PC-9 (cell line): ENCODE measurements at regions not wholly inside any gene's neighbourhood (a gene's known extent, or its start where the extent isn't known, plus 50 kb on each side); places are given as distances from the start of the nearest gene placed in this dataset.

ENCODE experiments used
- BruUV-seq: library from RNA; stranded (reverse); fragments of 400-500 nt; replicated peaks from 2 replicates; lab custom pipeline; 2021; lab: Mats Ljungman, UMichigan
- CTCF ChIA-PET: fragments of 300-600 bp; sonication (Branson Sonifier 250); formaldehyde crosslinking; loops from one replicate; lab custom pipeline; 2022; ENCODE audit warnings: antibody characterized with exemption; lab: Charles Lee
- POLR2A ChIA-PET: fragments of 300-600 bp; sonication (Branson Sonifier 250); formaldehyde crosslinking; loops from one replicate; lab custom pipeline; 2022; ENCODE audit warnings: antibody characterized with exemption; ENCODE audit not compliant: unreplicated experiment; lab: Charles Lee
- DNase-seq, 2 experiments: peaks; one replicate each; pipeline versions ENCODE4 v3.0.0 to v3.0.0-alpha.2; 2015 to 2022; ENCODE audit warnings: mixed read lengths in 1 of 2
- H2AFZ ChIP-seq: fragments of 200-600 bp; sonication (generic); 2 replicates; pipeline ENCODE4 v1.8.1; 2017; ENCODE audit warnings: antibody characterized with exemption
- H3F3A ChIP-seq: fragments of 200-600 bp; sonication (generic); 2 replicates; pipeline ENCODE4 v1.8.1; 2017; ENCODE audit warnings: antibody characterized with exemption, mild to moderate bottlenecking, low read depth; ENCODE audit not compliant: insufficient read depth
- H3K27ac ChIP-seq: fragments of 200-600 bp; sonication (generic); 2 replicates; pipeline ENCODE4 v1.6.1; 2016; ENCODE audit warnings: mixed run types
- H3K27me3 ChIP-seq: fragments of 200-600 bp; sonication (generic); 2 replicates; pipeline ENCODE4 v1.6.1; 2016; ENCODE audit warnings: low read depth, mixed run types; ENCODE audit not compliant: insufficient read depth
- H3K36me3 ChIP-seq: fragments of 200-600 bp; sonication (generic); 2 replicates; pipeline ENCODE4 v1.6.1; 2016; ENCODE audit warnings: low read depth, mixed run types
- H3K4me1 ChIP-seq: fragments of 200-600 bp; sonication (generic); replicated peaks from 2 replicates; pipeline ENCODE4 v1.6.1; 2016; ENCODE audit warnings: mixed run types; ENCODE audit not compliant: insufficient read depth
- H3K4me2 ChIP-seq: fragments of 200-600 bp; sonication (generic); 2 replicates; pipeline ENCODE4 v1.6.1; 2017; ENCODE audit warnings: mixed run types
- H3K4me3 ChIP-seq: fragments of 200-600 bp; sonication (generic); 2 replicates; pipeline ENCODE4 v1.6.1; 2016; ENCODE audit warnings: mixed run types
- H3K79me2 ChIP-seq: fragments of 200-600 bp; sonication (generic); 2 replicates; pipeline ENCODE4 v1.6.1; 2017; ENCODE audit warnings: low read depth, mixed run types
- H3K9me2 ChIP-seq: fragments of 200-600 bp; sonication (generic); 2 replicates; pipeline ENCODE4 v1.8.1; 2017; ENCODE audit warnings: mild to moderate bottlenecking; ENCODE audit not compliant: insufficient read depth
- H3K9me3 ChIP-seq: fragments of 200-600 bp; sonication (generic); 2 replicates; pipeline ENCODE4 v1.8.1; 2016; ENCODE audit warnings: low read depth; ENCODE audit not compliant: insufficient read depth
- H4K20me1 ChIP-seq: fragments of 200-600 bp; sonication (generic); 2 replicates; pipeline ENCODE4 v1.8.1; 2017; ENCODE audit not compliant: insufficient read depth
- EZH2 ChIP-seq: fragments of 200-600 bp; sonication (generic); IDR thresholded peaks from 2 replicates; pipeline ENCODE4 v1.8.0; 2017; ENCODE audit warnings: antibody characterized with exemption, low read depth
- intact Hi-C: fragments of 100-400 bp; cut with micrococcal nuclease; formaldehyde crosslinking; loops from one replicate; pipeline ENCODE4 v1.10.0; 2022; ENCODE audit not compliant: unreplicated experiment
- TF ChIP-seq, protein P1 (sequence below): fragments of 200-600 bp; sonication (generic); conservative IDR thresholded peaks from 2 replicates; pipeline ENCODE4 v1.6.1; 2017; ENCODE audit warnings: mixed run types, antibody characterized with exemption, mild to moderate bottlenecking, moderate library complexity

DNA sequence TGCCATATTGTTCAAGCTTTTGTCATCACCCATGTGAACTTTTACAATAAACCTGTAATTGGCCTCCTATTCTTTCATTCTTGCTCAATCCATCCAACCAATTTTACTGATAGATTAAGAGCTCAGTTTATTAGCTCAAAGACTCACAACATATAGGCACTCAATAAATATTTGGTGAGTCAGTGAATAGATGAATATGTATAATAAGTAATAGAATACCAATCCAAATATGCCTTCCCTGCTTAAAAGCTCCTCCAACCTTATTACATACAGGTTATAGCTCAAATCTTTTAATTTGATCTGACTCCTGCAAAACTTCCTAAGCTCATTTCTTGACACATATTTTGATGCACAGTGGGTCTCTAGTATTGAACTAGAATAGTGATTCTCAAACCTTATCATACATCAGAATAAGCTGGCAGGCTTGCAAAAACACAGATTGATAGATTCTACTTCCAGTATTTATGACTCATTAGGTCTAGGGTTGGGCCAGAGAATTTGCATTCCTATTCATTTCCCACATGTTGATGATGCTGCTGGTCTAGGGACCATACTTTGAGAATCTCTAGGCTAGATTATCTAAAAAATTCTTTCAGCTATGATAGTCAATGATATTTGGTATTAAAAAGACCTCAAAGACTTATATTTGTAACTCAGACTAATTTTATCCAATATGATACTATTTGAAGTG lies 114.4 kb downstream of the PCTP start:
- no peak overlapping the region for H3K4me2 ChIP-seq
- no peaks in the 10 kb centered on the region for H3K9me3 ChIP-seq
- H2AFZ ChIP-seq: no peak overlapping the region
- H3K27me3 ChIP-seq: no peaks in the 10 kb centered on the region
- no peaks in the 10 kb centered on the region for H4K20me1 ChIP-seq
- DNase-seq: no peak
- no peaks in the 10 kb centered on the region for H3F3A ChIP-seq
- H3K4me1 ChIP-seq: no peaks in the 10 kb centered on the region
- POLR2A ChIA-PET: interaction anchor here (0.6 to 0.7 kb wide), 2 partner anchors 49 to 262 kb away, joined by 4 to 11 read pairs; no protein-coding TSS in a partner anchor
- no TSS peak for BruUV-seq
- H3K79me2 ChIP-seq: no peaks in the 10 kb centered on the region
- TF ChIP-seq, protein P1, sequence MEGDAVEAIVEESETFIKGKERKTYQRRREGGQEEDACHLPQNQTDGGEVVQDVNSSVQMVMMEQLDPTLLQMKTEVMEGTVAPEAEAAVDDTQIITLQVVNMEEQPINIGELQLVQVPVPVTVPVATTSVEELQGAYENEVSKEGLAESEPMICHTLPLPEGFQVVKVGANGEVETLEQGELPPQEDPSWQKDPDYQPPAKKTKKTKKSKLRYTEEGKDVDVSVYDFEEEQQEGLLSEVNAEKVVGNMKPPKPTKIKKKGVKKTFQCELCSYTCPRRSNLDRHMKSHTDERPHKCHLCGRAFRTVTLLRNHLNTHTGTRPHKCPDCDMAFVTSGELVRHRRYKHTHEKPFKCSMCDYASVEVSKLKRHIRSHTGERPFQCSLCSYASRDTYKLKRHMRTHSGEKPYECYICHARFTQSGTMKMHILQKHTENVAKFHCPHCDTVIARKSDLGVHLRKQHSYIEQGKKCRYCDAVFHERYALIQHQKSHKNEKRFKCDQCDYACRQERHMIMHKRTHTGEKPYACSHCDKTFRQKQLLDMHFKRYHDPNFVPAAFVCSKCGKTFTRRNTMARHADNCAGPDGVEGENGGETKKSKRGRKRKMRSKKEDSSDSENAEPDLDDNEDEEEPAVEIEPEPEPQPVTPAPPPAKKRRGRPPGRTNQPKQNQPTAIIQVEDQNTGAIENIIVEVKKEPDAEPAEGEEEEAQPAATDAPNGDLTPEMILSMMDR: no peak
- TF ChIP-seq EZH2: no peak
- intact Hi-C loops: no loop called here
- CTCF ChIA-PET: no interaction called here
- H3K9me2 ChIP-seq: no peaks in the 10 kb centered on the region
- no peak overlapping the region for H3K4me3 ChIP-seq
- no peak overlapping the region for H3K27ac ChIP-seq
- no peaks in the 10 kb centered on the region for H3K36me3 ChIP-seq

DNA sequence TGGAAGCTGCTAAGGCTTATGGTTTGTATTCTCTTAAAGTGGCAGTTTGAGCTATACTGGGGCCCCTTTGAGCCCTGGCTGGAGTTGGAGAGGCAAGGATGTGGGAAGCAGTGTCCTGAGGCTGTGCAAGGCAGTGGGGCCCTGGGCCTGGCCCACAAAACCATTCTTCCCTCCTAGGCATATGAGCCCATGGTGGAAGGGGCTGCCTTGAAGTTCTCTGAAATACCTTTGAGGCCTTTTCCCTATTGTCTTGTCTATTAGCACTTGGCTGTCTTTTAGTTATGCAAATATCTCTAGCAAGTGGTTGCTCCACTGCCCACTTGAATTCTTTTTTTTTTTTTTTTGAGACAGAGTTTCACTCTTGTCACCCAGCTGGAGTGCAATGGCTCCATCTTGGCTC lies 119.2 kb downstream of the PCTP start:
- Histone ChIP-seq H3K9me2 (no peaks in the 10 kb centered on the region), H3K27ac (no peak overlapping the region), H4K20me1 (no peaks in the 10 kb centered on the region), H3K9me3 (no peaks in the 10 kb centered on the region), H3K4me3 (no peak overlapping the region), H2AFZ (no peak overlapping the region), H3K79me2 (no peaks in the 10 kb centered on the region), H3K27me3 (0 out of 2 replicates have a peak, but pooled peaks cover 4% of the 10 kb centered on the region), H3F3A (no peaks in the 10 kb centered on the region), H3K4me2 (no peak overlapping the region), H3K36me3 (no peaks in the 10 kb centered on the region), H3K4me1 (no peaks in the 10 kb centered on the region)
- no peak for DNase-seq
- ChIA-PET CTCF (no interaction called here), POLR2A (no interaction called here)
- BruUV-seq: no TSS peak
- TF ChIP-seq, protein P1: no peak
- intact Hi-C loops: no loop called here

DNA sequence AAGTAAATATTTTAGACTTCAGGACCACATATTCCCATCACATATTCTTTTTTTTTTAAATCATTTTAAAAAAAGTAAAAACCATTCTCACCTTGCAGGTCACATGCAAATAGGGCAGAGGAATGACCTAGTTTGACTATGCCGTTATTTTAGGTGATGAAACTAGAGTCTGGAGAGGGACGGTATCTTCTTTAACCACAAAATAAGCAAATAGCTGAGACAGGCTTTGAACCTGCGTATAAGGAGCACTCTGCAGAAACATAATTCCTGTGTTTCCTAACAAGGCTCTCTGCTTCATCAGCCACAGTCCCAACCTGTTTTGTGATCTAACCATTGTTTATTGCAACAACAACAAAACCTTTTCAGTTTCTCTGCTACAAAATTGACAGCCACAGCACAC lies 121.5 kb downstream of the PCTP start:
- H3K27me3 ChIP-seq: 0 out of 2 replicates have a peak, but pooled peaks cover 4% of the 10 kb centered on the region
- H3K36me3 ChIP-seq: no peaks in the 10 kb centered on the region
- no peak overlapping the region for H2AFZ ChIP-seq
- H4K20me1 ChIP-seq: no peaks in the 10 kb centered on the region
- BruUV-seq: no TSS peak
- H3K4me1 ChIP-seq: no peaks in the 10 kb centered on the region
- H3K4me2 ChIP-seq: no peak overlapping the region
- no peak overlapping the region for H3K4me3 ChIP-seq
- H3K9me3 ChIP-seq: no peaks in the 10 kb centered on the region
- no peak overlapping the region for H3K27ac ChIP-seq
- no peaks in the 10 kb centered on the region for H3F3A ChIP-seq
- H3K9me2 ChIP-seq: no peaks in the 10 kb centered on the region
- CTCF ChIA-PET: no interaction called here
- POLR2A ChIA-PET: no interaction called here
- no peaks in the 10 kb centered on the region for H3K79me2 ChIP-seq
- TF ChIP-seq, protein P1: no peak
- TF ChIP-seq EZH2: no peak
- no peak for DNase-seq
- intact Hi-C loops: no loop called here
